WTC11 (cell line): ENCODE measurements at regions not wholly inside any gene's neighbourhood (a gene's known extent, or its start where the extent isn't known, plus 50 kb on each side); places are given as distances from the start of the nearest gene placed in this dataset.
A peak's percentile ranks its signal among the peaks of the same experiment; 100 is the strongest.

ENCODE experiments used
- ATAC-seq: fragments of 200-7000 bp; cut with Tn5 transposase; 2 replicates; pipeline ENCODE4 v1.10.0; 2021; ENCODE audit warnings: mild to moderate bottlenecking, moderate library complexity
- CTCF ChIA-PET: fragments of 300-600 bp; sonication (Branson Sonifier 250); formaldehyde crosslinking; loops from one replicate; lab custom pipeline; 2021; ENCODE audit warnings: antibody characterized with exemption; lab: Charles Lee
- POLR2A ChIA-PET: fragments of 350-600 bp; sonication (Branson Sonifier 250); formaldehyde crosslinking; loops from one replicate; lab custom pipeline; 2021; ENCODE audit warnings: antibody characterized with exemption; lab: Charles Lee
- DNase-seq: peaks from one replicate; pipeline ENCODE4 v3.0.0; 2021; ENCODE audit warnings: low spot score
- H3K27ac Mint-ChIP-seq: 2 replicates; pipeline ENCODE4 v1.8.0; 2021; ENCODE audit warnings: mixed read lengths
- H3K27me3 Mint-ChIP-seq: 2 replicates; pipeline ENCODE4 v1.8.0; 2021; ENCODE audit warnings: low read depth, mild to moderate bottlenecking, moderate library complexity, mixed read lengths
- H3K36me3 Mint-ChIP-seq: 2 replicates; pipeline ENCODE4 v1.8.0; 2021; ENCODE audit warnings: mixed read lengths
- H3K4me1 Mint-ChIP-seq: 2 replicates; pipeline ENCODE4 v1.8.0; 2022; ENCODE audit warnings: mixed read lengths
- H3K4me3 Mint-ChIP-seq: 2 replicates; pipeline ENCODE4 v1.8.0; 2021; ENCODE audit warnings: mild to moderate bottlenecking, moderate library complexity, mixed read lengths
- H3K9me3 Mint-ChIP-seq: 2 replicates; pipeline ENCODE4 v1.8.0; 2021; ENCODE audit warnings: mixed read lengths
- AFF4 ChIP-seq: sonication (generic); formaldehyde crosslinking; IDR thresholded peaks from 2 replicates; pipeline ENCODE4 v1.8.1; 2023; ENCODE audit warnings: mild to moderate bottlenecking, missing genetic modification reagents, borderline replicate concordance
- FOXP4 ChIP-seq: sonication (generic); formaldehyde crosslinking; IDR thresholded peaks from 2 replicates; pipeline ENCODE4 v1.8.0; 2022; ENCODE audit warnings: mild to moderate bottlenecking, missing genetic modification reagents
- GTF2I ChIP-seq: fragments of 250-450 bp; sonication (Bioruptor Pico); conservative IDR thresholded peaks from 2 replicates; pipeline ENCODE4 v1.4.0; 2021; ENCODE audit warnings: mild to moderate bottlenecking
- IRF2 ChIP-seq: sonication (generic); formaldehyde crosslinking; IDR thresholded peaks from 2 replicates; pipeline ENCODE4 v1.8.0; 2022; ENCODE audit warnings: low read depth, missing genetic modification reagents, borderline replicate concordance
- NR2C2 ChIP-seq: sonication (generic); formaldehyde crosslinking; IDR thresholded peaks from 2 replicates; pipeline ENCODE4 v1.8.0; 2022; ENCODE audit warnings: mild to moderate bottlenecking, missing genetic modification reagents
- OVOL2 ChIP-seq: fragments of 250-450 bp; sonication (Bioruptor Pico); IDR thresholded peaks from 2 replicates; pipeline ENCODE4 v1.9.0; 2021; ENCODE audit warnings: mild to moderate bottlenecking, borderline replicate concordance
- PRRX2 ChIP-seq: fragments of 250-450 bp; sonication (Bioruptor Pico); IDR thresholded peaks from 2 replicates; pipeline ENCODE4 v1.8.0; 2021; ENCODE audit warnings: mild to moderate bottlenecking
- RELA ChIP-seq: sonication (generic); formaldehyde crosslinking; IDR thresholded peaks from 2 replicates; pipeline ENCODE4 v1.8.1; 2022; ENCODE audit warnings: missing genetic modification reagents, mild to moderate bottlenecking, borderline replicate concordance
- RORB ChIP-seq: fragments of 250-450 bp; sonication (Bioruptor Pico); IDR thresholded peaks from 2 replicates; pipeline ENCODE4 v1.9.0; 2021; ENCODE audit warnings: mild to moderate bottlenecking
- STAT6 ChIP-seq: sonication (generic); formaldehyde crosslinking; conservative IDR thresholded peaks from 2 replicates; pipeline ENCODE4 v1.8.1; 2023; ENCODE audit warnings: mild to moderate bottlenecking, low read depth, missing genetic modification reagents, moderate library complexity
- TCF7 ChIP-seq: sonication (generic); formaldehyde crosslinking; IDR thresholded peaks from 2 replicates; pipeline ENCODE4 v1.8.0; 2022; ENCODE audit warnings: mild to moderate bottlenecking, low read depth, missing genetic modification reagents, moderate library complexity
- TEAD4 ChIP-seq: sonication (generic); formaldehyde crosslinking; IDR thresholded peaks from 2 replicates; pipeline ENCODE4 v1.8.0; 2022; ENCODE audit warnings: mild to moderate bottlenecking, missing genetic modification reagents
- ZMAT4 ChIP-seq: fragments of 250-450 bp; sonication (Bioruptor Pico); IDR thresholded peaks from 2 replicates; pipeline ENCODE4 v1.9.0; 2021; ENCODE audit warnings: mild to moderate bottlenecking
- ZNF138 ChIP-seq: sonication (generic); formaldehyde crosslinking; conservative IDR thresholded peaks from 2 replicates; pipeline ENCODE4 v1.8.1; 2022; ENCODE audit warnings: mild to moderate bottlenecking, moderate library complexity, missing genetic modification reagents
- ZNF232 ChIP-seq: sonication (generic); formaldehyde crosslinking; IDR thresholded peaks from 2 replicates; pipeline ENCODE4 v1.8.0; 2022; ENCODE audit warnings: mild to moderate bottlenecking, missing genetic modification reagents
- ZNF425 ChIP-seq: fragments of 250-450 bp; sonication (Bioruptor Pico); conservative IDR thresholded peaks from 2 replicates; pipeline ENCODE4 v1.9.0; 2021; ENCODE audit warnings: mild to moderate bottlenecking
- TF ChIP-seq, protein P1 (sequence below): sonication (generic); formaldehyde crosslinking; IDR thresholded peaks from 2 replicates; pipeline ENCODE4 v1.8.0; 2023; ENCODE audit warnings: mild to moderate bottlenecking, missing genetic modification reagents
- TF ChIP-seq, protein P2 (sequence below): fragments of 200-600 bp; IDR thresholded peaks from 2 replicates; pipeline ENCODE4 v1.8.0; 2022; ENCODE audit warnings: antibody characterized with exemption

DNA sequence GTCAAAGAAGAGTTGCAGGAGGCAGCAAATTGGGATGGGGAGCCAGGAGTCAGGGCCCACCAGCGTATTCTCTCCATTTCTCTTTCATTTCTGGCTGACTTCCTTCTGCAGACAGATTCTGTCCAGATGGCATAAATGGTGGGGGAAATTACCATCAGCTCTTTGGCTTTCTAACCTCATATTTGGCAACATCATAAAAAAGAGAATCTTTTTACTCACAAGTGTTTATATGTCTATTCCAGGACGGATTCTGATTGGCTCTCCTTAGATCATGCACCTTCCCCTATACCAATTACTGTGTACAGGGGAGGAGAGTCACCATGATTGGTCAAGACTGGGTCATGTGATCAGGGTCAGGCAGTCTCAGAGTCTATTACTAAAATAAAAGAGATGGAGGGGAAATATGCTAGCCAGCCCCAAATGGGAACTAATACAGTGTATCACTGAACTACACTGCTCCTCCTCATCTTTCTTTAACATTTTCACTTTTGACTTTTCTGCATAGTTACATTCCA, 537.1 kb upstream of the EEF2KMT start:
- peaks cover 20% of the 10 kb centered on the region for H3K27me3 Mint-ChIP-seq
- H3K9me3 Mint-ChIP-seq = peaks cover 88% of the 10 kb centered on the region
- POLR2A ChIA-PET = no interaction called here
- no peak for DNase-seq
- TF ChIP-seq GTF2I (CRISPR knock-in tag) (no peak), TCF7 (CRISPR knock-in tag) (no peak), ZNF232 (no peak), AFF4 (CRISPR knock-in tag) (no peak), ZNF425 (CRISPR knock-in tag) (no peak), ZMAT4 (CRISPR knock-in tag) (no peak), ZNF138 (CRISPR knock-in tag) (no peak), STAT6 (CRISPR knock-in tag) (no peak), OVOL2 (CRISPR knock-in tag) (no peak), PRRX2 (CRISPR knock-in tag) (no peak), IRF2 (no peak), RORB (no peak), NR2C2 (CRISPR knock-in tag) (no peak), RELA (CRISPR knock-in tag) (no peak), TEAD4 (CRISPR knock-in tag) (no peak)
- TF ChIP-seq, all 79 proteins: peak for 0
- Mint-ChIP-seq H3K36me3 (peaks cover 77% of the 10 kb centered on the region), H3K4me3 (no peak overlapping the region), H3K27ac (no peak overlapping the region), H3K4me1 (no peaks in the 10 kb centered on the region)
- CTCF ChIA-PET = interaction anchor here (1.4 kb wide), 1 partner anchor 15 kb away, joined by 3 read pairs; no protein-coding TSS in a partner anchor
- ATAC-seq = no peak

- Mint-ChIP-seq H3K4me1 (no peaks in the 10 kb centered on the region), H3K36me3 (peaks cover 74% of the 10 kb centered on the region), H3K4me3 (no peak overlapping the region), H3K27ac (no peak overlapping the region), H3K9me3 (peaks cover 88% of the 10 kb centered on the region), H3K27me3 (peaks cover 20% of the 10 kb centered on the region)
- ATAC-seq = no peak
- no peak for TF ChIP-seq FOXP4 (CRISPR knock-in tag)
- TF ChIP-seq, protein P1, sequence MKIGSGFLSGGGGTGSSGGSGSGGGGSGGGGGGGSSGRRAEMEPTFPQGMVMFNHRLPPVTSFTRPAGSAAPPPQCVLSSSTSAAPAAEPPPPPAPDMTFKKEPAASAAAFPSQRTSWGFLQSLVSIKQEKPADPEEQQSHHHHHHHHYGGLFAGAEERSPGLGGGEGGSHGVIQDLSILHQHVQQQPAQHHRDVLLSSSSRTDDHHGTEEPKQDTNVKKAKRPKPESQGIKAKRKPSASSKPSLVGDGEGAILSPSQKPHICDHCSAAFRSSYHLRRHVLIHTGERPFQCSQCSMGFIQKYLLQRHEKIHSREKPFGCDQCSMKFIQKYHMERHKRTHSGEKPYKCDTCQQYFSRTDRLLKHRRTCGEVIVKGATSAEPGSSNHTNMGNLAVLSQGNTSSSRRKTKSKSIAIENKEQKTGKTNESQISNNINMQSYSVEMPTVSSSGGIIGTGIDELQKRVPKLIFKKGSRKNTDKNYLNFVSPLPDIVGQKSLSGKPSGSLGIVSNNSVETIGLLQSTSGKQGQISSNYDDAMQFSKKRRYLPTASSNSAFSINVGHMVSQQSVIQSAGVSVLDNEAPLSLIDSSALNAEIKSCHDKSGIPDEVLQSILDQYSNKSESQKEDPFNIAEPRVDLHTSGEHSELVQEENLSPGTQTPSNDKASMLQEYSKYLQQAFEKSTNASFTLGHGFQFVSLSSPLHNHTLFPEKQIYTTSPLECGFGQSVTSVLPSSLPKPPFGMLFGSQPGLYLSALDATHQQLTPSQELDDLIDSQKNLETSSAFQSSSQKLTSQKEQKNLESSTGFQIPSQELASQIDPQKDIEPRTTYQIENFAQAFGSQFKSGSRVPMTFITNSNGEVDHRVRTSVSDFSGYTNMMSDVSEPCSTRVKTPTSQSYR = no peak
- TF ChIP-seq, protein P2, sequence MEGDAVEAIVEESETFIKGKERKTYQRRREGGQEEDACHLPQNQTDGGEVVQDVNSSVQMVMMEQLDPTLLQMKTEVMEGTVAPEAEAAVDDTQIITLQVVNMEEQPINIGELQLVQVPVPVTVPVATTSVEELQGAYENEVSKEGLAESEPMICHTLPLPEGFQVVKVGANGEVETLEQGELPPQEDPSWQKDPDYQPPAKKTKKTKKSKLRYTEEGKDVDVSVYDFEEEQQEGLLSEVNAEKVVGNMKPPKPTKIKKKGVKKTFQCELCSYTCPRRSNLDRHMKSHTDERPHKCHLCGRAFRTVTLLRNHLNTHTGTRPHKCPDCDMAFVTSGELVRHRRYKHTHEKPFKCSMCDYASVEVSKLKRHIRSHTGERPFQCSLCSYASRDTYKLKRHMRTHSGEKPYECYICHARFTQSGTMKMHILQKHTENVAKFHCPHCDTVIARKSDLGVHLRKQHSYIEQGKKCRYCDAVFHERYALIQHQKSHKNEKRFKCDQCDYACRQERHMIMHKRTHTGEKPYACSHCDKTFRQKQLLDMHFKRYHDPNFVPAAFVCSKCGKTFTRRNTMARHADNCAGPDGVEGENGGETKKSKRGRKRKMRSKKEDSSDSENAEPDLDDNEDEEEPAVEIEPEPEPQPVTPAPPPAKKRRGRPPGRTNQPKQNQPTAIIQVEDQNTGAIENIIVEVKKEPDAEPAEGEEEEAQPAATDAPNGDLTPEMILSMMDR = 0 out of 2 replicates have a peak, but pooled peaks have one; percentile 17
- ChIA-PET CTCF (interaction anchor here (0.8 to 1.4 kb wide), 5 partner anchors 12 to 221 kb away, joined by 3 to 6 read pairs (median 3); no protein-coding TSS in a partner anchor), POLR2A (no interaction called here)
- DNase-seq = no peak
Observed at GRCh38 chr16:5633845-5634440, 536.3 kb upstream of the EEF2KMT start.
